ENCODE measurements at regions not wholly inside any gene's neighbourhood (a gene's known extent, or its start where the extent isn't known, plus 50 kb on each side); places are given as distances from the start of the nearest gene placed in this dataset.

- Mint-ChIP-seq H3K4me3 (ENCODE audit: unreplicated experiment) (no peak overlapping the region), H3K4me1 (ENCODE audit: unreplicated experiment) (no peaks in the 10 kb centered on the region)
- TF ChIP-seq, protein P1, sequence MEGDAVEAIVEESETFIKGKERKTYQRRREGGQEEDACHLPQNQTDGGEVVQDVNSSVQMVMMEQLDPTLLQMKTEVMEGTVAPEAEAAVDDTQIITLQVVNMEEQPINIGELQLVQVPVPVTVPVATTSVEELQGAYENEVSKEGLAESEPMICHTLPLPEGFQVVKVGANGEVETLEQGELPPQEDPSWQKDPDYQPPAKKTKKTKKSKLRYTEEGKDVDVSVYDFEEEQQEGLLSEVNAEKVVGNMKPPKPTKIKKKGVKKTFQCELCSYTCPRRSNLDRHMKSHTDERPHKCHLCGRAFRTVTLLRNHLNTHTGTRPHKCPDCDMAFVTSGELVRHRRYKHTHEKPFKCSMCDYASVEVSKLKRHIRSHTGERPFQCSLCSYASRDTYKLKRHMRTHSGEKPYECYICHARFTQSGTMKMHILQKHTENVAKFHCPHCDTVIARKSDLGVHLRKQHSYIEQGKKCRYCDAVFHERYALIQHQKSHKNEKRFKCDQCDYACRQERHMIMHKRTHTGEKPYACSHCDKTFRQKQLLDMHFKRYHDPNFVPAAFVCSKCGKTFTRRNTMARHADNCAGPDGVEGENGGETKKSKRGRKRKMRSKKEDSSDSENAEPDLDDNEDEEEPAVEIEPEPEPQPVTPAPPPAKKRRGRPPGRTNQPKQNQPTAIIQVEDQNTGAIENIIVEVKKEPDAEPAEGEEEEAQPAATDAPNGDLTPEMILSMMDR (IDR thresholded peaks at IDR 0.05) = no peak
These were observed 1608.6 kb upstream of the RAG2 start for GRCh38 chr11:38206663-38207062.

DNA sequence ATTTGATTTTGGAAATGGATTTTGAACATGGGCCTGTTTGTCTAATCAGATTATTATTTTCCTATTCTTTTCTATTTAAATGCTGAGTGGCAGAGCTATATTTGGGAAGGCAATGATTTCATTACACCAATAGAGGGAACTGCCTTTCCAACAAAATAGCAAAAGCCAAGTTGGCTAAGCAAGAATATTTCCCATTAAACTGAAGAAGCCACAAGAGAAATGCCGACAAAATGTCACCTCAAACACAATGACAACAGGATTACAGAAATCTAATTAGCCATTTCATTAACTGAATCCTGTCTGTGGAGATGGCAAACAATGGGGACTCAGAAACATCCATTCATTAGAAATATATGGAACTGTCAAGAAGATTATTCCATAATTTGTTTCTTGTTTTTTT is 1593.1 kb upstream of the RAG2 start:
- Mint-ChIP-seq H3K27ac (ENCODE audit: unreplicated experiment) (no peak overlapping the region), H3K4me1 (ENCODE audit: unreplicated experiment) (no peaks in the 10 kb centered on the region), H3K27me3 (ENCODE audit: unreplicated experiment) (no peaks in the 10 kb centered on the region), H3K4me3 (ENCODE audit: unreplicated experiment) (no peak overlapping the region), H3K36me3 (ENCODE audit: unreplicated experiment) (peaks cover 2% of the 10 kb centered on the region), H3K9me3 (ENCODE audit: unreplicated experiment) (peaks cover 17% of the 10 kb centered on the region)
- no peak for DNase-seq (ENCODE audit: extremely low spot score, unreplicated experiment)
- TF ChIP-seq, protein P1 (IDR thresholded peaks at IDR 0.05) = peak; percentile 39

More at GRCh38 chr11:38206663-38207062, 1608.6 kb upstream of the RAG2 start:
- DNase-seq (ENCODE audit: extremely low spot score, unreplicated experiment) = no peak
- Mint-ChIP-seq H3K9me3 (ENCODE audit: unreplicated experiment) (peaks cover 12% of the 10 kb centered on the region), H3K36me3 (ENCODE audit: unreplicated experiment) (no peaks in the 10 kb centered on the region), H3K27ac (ENCODE audit: unreplicated experiment) (no peak overlapping the region), H3K27me3 (ENCODE audit: unreplicated experiment) (no peaks in the 10 kb centered on the region)

GRCh38 chr11:38182126-38182866 is 1584.3 kb upstream of the RAG2 start:
- Mint-ChIP-seq H3K4me3 (ENCODE audit: unreplicated experiment) (peak overlapping the region; percentile 16), H3K27ac (ENCODE audit: unreplicated experiment) (peak overlapping the region; percentile 39), H3K27me3 (ENCODE audit: unreplicated experiment) (no peaks in the 10 kb centered on the region), H3K9me3 (ENCODE audit: unreplicated experiment) (no peaks in the 10 kb centered on the region), H3K36me3 (ENCODE audit: unreplicated experiment) (no peaks in the 10 kb centered on the region), H3K4me1 (ENCODE audit: unreplicated experiment) (peaks cover 25% of the 10 kb centered on the region)
- DNase-seq (ENCODE audit: extremely low spot score, unreplicated experiment) = no peak
- TF ChIP-seq, protein P1 (IDR thresholded peaks at IDR 0.05) = no peak

- H3K4me3 Mint-ChIP-seq (ENCODE audit: unreplicated experiment) = no peak overlapping the region
- no peaks in the 10 kb centered on the region for H3K27me3 Mint-ChIP-seq (ENCODE audit: unreplicated experiment)
- TF ChIP-seq, protein P1 (IDR thresholded peaks at IDR 0.05) = no peak
- no peak overlapping the region for H3K27ac Mint-ChIP-seq (ENCODE audit: unreplicated experiment)
- no peaks in the 10 kb centered on the region for H3K9me3 Mint-ChIP-seq (ENCODE audit: unreplicated experiment)
- DNase-seq (ENCODE audit: extremely low spot score, unreplicated experiment) = peak; percentile 68
- peaks cover 12% of the 10 kb centered on the region for H3K4me1 Mint-ChIP-seq (ENCODE audit: unreplicated experiment)
- no peaks in the 10 kb centered on the region for H3K36me3 Mint-ChIP-seq (ENCODE audit: unreplicated experiment)
These were observed 1578.8 kb upstream of the RAG2 start for GRCh38 chr11:38176686-38177322.

DNA sequence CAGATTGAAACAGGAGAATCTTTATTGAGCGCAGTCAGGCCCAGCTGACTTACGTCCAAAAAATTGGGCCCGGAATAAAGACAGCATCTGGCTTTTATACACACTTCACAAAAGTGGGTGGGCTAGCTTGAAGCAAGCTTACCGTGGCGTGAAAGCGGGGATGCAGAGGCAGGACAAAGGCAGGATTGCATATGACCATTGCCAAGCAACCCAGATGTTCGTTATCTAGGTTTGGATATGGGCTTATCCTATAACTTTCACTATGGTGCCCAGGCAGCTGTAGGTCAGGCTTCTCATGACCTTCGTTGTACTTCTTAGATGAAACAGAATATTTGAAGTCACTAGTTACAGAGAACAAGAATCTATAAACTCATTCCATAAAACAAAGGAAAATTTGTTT is 1575.6 kb upstream of the RAG2 start:
- Mint-ChIP-seq H3K4me1 (ENCODE audit: unreplicated experiment) (peaks cover 19% of the 10 kb centered on the region), H3K9me3 (ENCODE audit: unreplicated experiment) (no peaks in the 10 kb centered on the region)

More for the DNA sequence above, 1575.6 kb upstream of the RAG2 start:
- TF ChIP-seq, protein P1 (IDR thresholded peaks at IDR 0.05) = no peak
- no peak overlapping the region for H3K27ac Mint-ChIP-seq (ENCODE audit: unreplicated experiment)
- H3K36me3 Mint-ChIP-seq (ENCODE audit: unreplicated experiment) = no peaks in the 10 kb centered on the region
- no peak overlapping the region for H3K4me3 Mint-ChIP-seq (ENCODE audit: unreplicated experiment)
- H3K27me3 Mint-ChIP-seq (ENCODE audit: unreplicated experiment) = no peaks in the 10 kb centered on the region
- no peak for DNase-seq (ENCODE audit: extremely low spot score, unreplicated experiment)

Data from osteocyte (in vitro differentiated cells).